ENCODE measurements at regions not wholly inside any gene's neighbourhood (a gene's known extent, or its start where the extent isn't known, plus 50 kb on each side); places are given as distances from the start of the nearest gene placed in this dataset.

GRCh38 chr7:155153676-155154075 is 83.6 kb downstream of the HTR5A start:
- no peak for DNase-seq (ENCODE audit: low read depth)
- TF ChIP-seq CTCF (IDR thresholded peaks at IDR 0.05; ENCODE audit: insufficient read depth, low read depth, low read length, missing control alignments), result no peak
- H3K4me3 ChIP-seq (ENCODE audit: low read depth, low read length), result no peak overlapping the region

DNA sequence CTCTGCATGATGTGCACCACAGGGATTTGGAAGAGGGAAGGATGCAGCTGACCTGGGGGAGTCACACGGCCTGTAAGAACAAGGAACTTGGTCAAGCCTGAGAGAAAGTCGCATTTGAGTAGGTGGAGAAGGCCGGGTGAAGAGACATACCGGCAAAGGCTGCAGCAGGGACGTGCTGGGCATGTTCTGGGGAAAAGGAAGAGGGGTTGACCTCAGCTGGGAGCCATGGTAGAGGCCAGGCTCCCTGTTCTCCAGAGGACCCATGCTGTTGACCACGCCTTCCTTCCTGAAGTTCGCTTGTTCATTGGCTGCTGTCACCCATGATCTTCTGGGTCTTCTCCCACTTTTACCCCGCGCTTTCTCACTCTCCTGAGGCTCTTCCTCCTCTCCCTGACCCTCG is 84.5 kb downstream of the HTR5A start:
- no peak for TF ChIP-seq CTCF (IDR thresholded peaks at IDR 0.05; ENCODE audit: insufficient read depth, low read depth, low read length, missing control alignments)
- no peak overlapping the region for H3K4me3 ChIP-seq (ENCODE audit: low read depth, low read length)
- DNase-seq (ENCODE audit: low read depth), result no peak

GRCh38 chr7:155161690-155162089 is 91.6 kb downstream of the HTR5A start:
- DNase-seq (ENCODE audit: low read depth), result no peak
- TF ChIP-seq CTCF (IDR thresholded peaks at IDR 0.05; ENCODE audit: insufficient read depth, low read depth, low read length, missing control alignments), result no peak
- no peak overlapping the region for H3K4me3 ChIP-seq (ENCODE audit: low read depth, low read length)

- H3K4me3 ChIP-seq (ENCODE audit: low read depth, low read length), result no peak overlapping the region
- no peak for DNase-seq (ENCODE audit: low read depth)
- TF ChIP-seq CTCF (IDR thresholded peaks at IDR 0.05; ENCODE audit: insufficient read depth, low read depth, low read length, missing control alignments), result no peak
These were observed 92.3 kb downstream of the HTR5A start for GRCh38 chr7:155162422-155162821.

- DNase-seq (ENCODE audit: low read depth), result no peak
- TF ChIP-seq CTCF (IDR thresholded peaks at IDR 0.05; ENCODE audit: insufficient read depth, low read depth, low read length, missing control alignments), result no peak
- no peak overlapping the region for H3K4me3 ChIP-seq (ENCODE audit: low read depth, low read length)
These were observed 93.6 kb downstream of the HTR5A start for GRCh38 chr7:155163696-155164095.

DNA sequence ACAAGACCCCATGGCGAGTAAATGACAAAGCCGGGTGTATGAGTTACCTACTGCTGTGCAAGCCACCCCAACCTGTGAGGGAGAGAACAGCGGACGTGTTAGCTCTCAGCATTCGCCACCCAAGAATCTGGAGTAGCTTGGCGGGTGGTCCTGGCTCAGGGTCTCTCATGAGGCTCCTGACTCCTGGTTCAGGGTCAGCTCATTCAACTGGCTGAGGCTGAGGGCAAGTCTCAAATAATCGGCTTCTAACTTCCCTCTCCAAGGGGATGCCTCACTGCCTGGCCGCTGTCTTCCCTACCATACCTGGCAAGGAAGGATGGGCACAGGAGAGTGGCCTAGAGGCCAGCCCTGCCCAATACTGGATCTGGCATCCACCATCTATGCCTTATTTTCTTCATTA is 94.2 kb downstream of the HTR5A start:
- no peak overlapping the region for H3K4me3 ChIP-seq (ENCODE audit: low read depth, low read length)
- no peak for DNase-seq (ENCODE audit: low read depth)
- no peak for TF ChIP-seq CTCF (IDR thresholded peaks at IDR 0.05; ENCODE audit: insufficient read depth, low read depth, low read length, missing control alignments)

GRCh38 chr7:155166108-155166507 is 96.0 kb downstream of the HTR5A start:
- TF ChIP-seq CTCF (IDR thresholded peaks at IDR 0.05; ENCODE audit: insufficient read depth, low read depth, low read length, missing control alignments), result no peak
- no peak overlapping the region for H3K4me3 ChIP-seq (ENCODE audit: low read depth, low read length)
- DNase-seq (ENCODE audit: low read depth), result no peak

Data from GM12865 (cell line).